GM12878 (cell line): ENCODE measurements at regions not wholly inside any gene's neighbourhood (a gene's known extent, or its start where the extent isn't known, plus 50 kb on each side); places are given as distances from the start of the nearest gene placed in this dataset.

Experiments
- ATAC-seq: fragments of 200-7000 bp; cut with Tn5 transposase; 3 replicates; pipeline ENCODE4 v1.9.1; 2020; ENCODE audit warnings: mild to moderate bottlenecking, moderate library complexity
- BruUV-seq: library from RNA; stranded (reverse); fragments of 400-500 nt; replicated peaks from 2 replicates; lab custom pipeline; 2021; lab: Mats Ljungman, UMichigan
- CTCF ChIA-PET: fragments of 300-600 bp; sonication (Branson Sonifier 250); formaldehyde crosslinking; extraction: SDS; loops from one replicate; lab custom pipeline; 2021; ENCODE audit warnings: inconsistent platforms; lab: Yijun Ruan, JAX
- POLR2A ChIA-PET: fragments of 350-600 bp; formaldehyde crosslinking; extraction: SDS; loops from one replicate; lab custom pipeline; 2021; ENCODE audit warnings: inconsistent platforms; lab: Charles Lee
- RAD21 ChIA-PET: fragments of 300-600 bp; sonication (Branson Sonifier 250); formaldehyde crosslinking; loops from one replicate; lab custom pipeline; 2023; ENCODE audit warnings: antibody characterized with exemption; ENCODE audit not compliant: unreplicated experiment; lab: Charles Lee
- SMC1A ChIA-PET: fragments of 300-600 bp; sonication (Branson Sonifier 250); formaldehyde crosslinking; loops from one replicate; lab custom pipeline; 2023; ENCODE audit not compliant: unreplicated experiment, uncharacterized antibody; lab: Charles Lee
- DNase-seq: peaks from one replicate; pipeline ENCODE4 v3.0.0-alpha.2; 2011; ENCODE audit warnings: low read depth, low spot score
- FAIRE-seq: peaks from 3 replicates; lab custom pipeline; 2011; peaks lifted over from hg19 to GRCh38; lab: Jason Lieb, UNC
- H2AFZ ChIP-seq: 2 replicates; pipeline ENCODE4 v1.6.0; 2011; ENCODE audit warnings: low read depth, low read length, control low read depth; ENCODE audit not compliant: control insufficient read depth
- H3K27ac ChIP-seq: 2 replicates; pipeline ENCODE4 v1.5.1; 2011; ENCODE audit warnings: control low read depth; ENCODE audit not compliant: control insufficient read depth, insufficient read depth
- H3K27me3 ChIP-seq, 2 experiments: replicated peaks in 1 of 2; 2 replicates each; pipeline versions ENCODE4 v1.6.0 to v1.6.1; 2011; ENCODE audit warnings: low read length in 1 of 2; ENCODE audit not compliant: control insufficient read depth in 2 of 2, insufficient read depth in 2 of 2
- H3K36me3 ChIP-seq, 2 experiments: 2 replicates each; pipeline ENCODE4 v1.5.1; 2011; ENCODE audit warnings: low read length in 1 of 2; ENCODE audit not compliant: control insufficient read depth in 2 of 2, insufficient read depth in 2 of 2
- H3K4me1 ChIP-seq: 2 replicates; pipeline ENCODE4 v1.6.1; 2011; ENCODE audit warnings: mild to moderate bottlenecking, low read length, moderate library complexity, mixed read lengths; ENCODE audit not compliant: control insufficient read depth, insufficient read depth
- H3K4me2 ChIP-seq: 2 replicates; pipeline ENCODE4 v1.6.0; 2011; ENCODE audit warnings: control low read depth; ENCODE audit not compliant: control insufficient read depth, insufficient read depth
- H3K4me3 ChIP-seq: fragments of 200-600 bp; sonication (generic); 2 replicates; pipeline ENCODE4 v1.5.1; 2016
- H3K79me2 ChIP-seq: 2 replicates; pipeline ENCODE4 v1.6.0; 2011; ENCODE audit warnings: low read length; ENCODE audit not compliant: control insufficient read depth, insufficient read depth
- H3K9ac ChIP-seq: 2 replicates; pipeline ENCODE4 v1.8.0; 2011; ENCODE audit warnings: low read length, control low read depth, mixed read lengths; ENCODE audit not compliant: control insufficient read depth, insufficient read depth
- H3K9me3 ChIP-seq: replicated peaks from 3 replicates; pipeline ENCODE4 v1.5.1; 2011; ENCODE audit warnings: mild to moderate bottlenecking, low read length; ENCODE audit not compliant: control insufficient read depth, insufficient read depth
- H4K20me1 ChIP-seq: 2 replicates; pipeline ENCODE4 v1.6.0; 2011; ENCODE audit not compliant: control insufficient read depth, insufficient read depth
- JUNB ChIP-seq: IDR thresholded peaks from 2 replicates; pipeline ENCODE4 v1.6.1; 2016; ENCODE audit warnings: antibody characterized with exemption, mild to moderate bottlenecking
- POU2F2 ChIP-seq: IDR thresholded peaks from 3 replicates; pipeline ENCODE4 v1.6.1; 2011; ENCODE audit warnings: low read depth, mild to moderate bottlenecking, low read length, borderline replicate concordance
- SPI1 ChIP-seq: IDR thresholded peaks from 2 replicates; pipeline ENCODE4 v1.6.1; 2011; ENCODE audit warnings: low read depth, mild to moderate bottlenecking, low read length, moderate library complexity, borderline replicate concordance; ENCODE audit not compliant: insufficient read depth
- ZNF384 ChIP-seq: IDR thresholded peaks from 2 replicates; pipeline ENCODE4 v1.6.1; 2012; ENCODE audit warnings: low read depth, mild to moderate bottlenecking, low read length, improper control_type of control experiment, borderline replicate concordance
- ZNF687 ChIP-seq: fragments of 450-650 bp; IDR thresholded peaks from 2 replicates; pipeline ENCODE4 v1.6.1; 2017; ENCODE audit warnings: mild to moderate bottlenecking, moderate library complexity
- WGBS: methylation state at CpG from one replicate; pipeline ENCODE4 v1.1.6; 2016; ENCODE audit warnings: low lambda C conversion rate; ENCODE audit not compliant: insufficient replicate concordance, insufficient coverage; ENCODE audit errors: missing lambda C conversion rate; 5-methylcytosine and 5-hydroxymethylcytosine counted together
- in situ Hi-C: fragments of 300-500 bp; cut with MboI; formaldehyde crosslinking; loops from 9 replicates; pipeline ENCODE4 v1.14.3; 2018; ENCODE audit warnings: mixed read lengths
- intact Hi-C: fragments of 100-400 bp; cut with micrococcal nuclease; formaldehyde crosslinking; loops from one replicate; pipeline ENCODE4 v1.14.2; 2022; ENCODE audit not compliant: unreplicated experiment
- TF ChIP-seq, protein P1 (sequence below): fragments of 450-650 bp; formaldehyde crosslinking; IDR thresholded peaks from 2 replicates; pipeline ENCODE4 v1.5.0; 2022; ENCODE audit warnings: mild to moderate bottlenecking, missing genetic modification characterization

DNA sequence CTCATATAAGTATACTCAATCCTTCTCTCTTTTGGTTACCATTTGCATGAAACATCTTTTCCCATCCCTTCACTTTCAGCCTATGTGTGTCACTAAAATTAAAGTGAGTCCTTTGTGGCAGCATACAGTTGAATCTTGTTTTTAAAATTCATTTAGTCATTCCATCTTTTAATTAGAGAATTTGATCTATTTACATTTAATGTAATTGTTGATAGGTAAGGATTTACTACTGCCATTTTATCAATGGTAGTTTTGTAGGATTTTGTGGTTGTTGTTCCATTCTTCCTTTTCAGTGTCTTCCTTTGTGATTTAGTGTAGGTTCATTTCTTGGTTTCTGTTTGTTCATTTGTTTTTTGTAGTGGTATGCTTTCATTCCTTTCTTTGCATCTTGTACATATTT lies 191.9 kb upstream of the CTNNB1 start (continued):
- TF ChIP-seq, protein P1, sequence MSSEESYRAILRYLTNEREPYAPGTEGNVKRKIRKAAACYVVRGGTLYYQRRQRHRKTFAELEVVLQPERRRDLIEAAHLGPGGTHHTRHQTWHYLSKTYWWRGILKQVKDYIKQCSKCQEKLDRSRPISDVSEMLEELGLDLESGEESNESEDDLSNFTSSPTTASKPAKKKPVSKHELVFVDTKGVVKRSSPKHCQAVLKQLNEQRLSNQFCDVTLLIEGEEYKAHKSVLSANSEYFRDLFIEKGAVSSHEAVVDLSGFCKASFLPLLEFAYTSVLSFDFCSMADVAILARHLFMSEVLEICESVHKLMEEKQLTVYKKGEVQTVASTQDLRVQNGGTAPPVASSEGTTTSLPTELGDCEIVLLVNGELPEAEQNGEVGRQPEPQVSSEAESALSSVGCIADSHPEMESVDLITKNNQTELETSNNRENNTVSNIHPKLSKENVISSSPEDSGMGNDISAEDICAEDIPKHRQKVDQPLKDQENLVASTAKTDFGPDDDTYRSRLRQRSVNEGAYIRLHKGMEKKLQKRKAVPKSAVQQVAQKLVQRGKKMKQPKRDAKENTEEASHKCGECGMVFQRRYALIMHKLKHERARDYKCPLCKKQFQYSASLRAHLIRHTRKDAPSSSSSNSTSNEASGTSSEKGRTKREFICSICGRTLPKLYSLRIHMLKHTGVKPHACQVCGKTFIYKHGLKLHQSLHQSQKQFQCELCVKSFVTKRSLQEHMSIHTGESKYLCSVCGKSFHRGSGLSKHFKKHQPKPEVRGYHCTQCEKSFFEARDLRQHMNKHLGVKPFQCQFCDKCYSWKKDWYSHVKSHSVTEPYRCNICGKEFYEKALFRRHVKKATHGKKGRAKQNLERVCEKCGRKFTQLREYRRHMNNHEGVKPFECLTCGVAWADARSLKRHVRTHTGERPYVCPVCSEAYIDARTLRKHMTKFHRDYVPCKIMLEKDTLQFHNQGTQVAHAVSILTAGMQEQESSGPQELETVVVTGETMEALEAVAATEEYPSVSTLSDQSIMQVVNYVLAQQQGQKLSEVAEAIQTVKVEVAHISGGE (CRISPR knock-in tag): no peak
- TF ChIP-seq ZNF687: no peak
- TF ChIP-seq, all 136 proteins: peak for 0

DNA sequence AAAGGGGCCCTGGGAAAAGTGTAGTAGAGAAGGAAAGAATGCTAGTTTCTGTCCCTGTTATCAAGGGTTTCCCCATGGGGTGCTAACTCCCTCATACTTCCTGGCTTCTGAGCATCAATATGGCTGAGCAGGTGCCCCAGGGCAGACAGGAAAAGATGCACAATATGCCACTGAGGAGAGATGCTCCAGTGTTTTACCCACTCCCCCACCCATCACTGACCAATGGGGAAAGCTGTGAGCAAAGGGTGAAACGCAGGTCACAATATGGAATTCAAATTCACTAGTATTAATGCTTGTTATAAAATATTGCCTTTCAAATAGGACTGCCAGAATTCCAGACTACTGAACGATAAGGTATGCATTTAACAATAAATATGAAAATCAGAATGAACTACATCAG lies 187.5 kb upstream of the CTNNB1 start:
- Histone ChIP-seq H3K4me2 (no peak overlapping the region), H3K79me2 (no peaks in the 10 kb centered on the region), H2AFZ (no peak overlapping the region), H3K27me3 (no peaks in the 10 kb centered on the region), H3K36me3 (no peaks in the 10 kb centered on the region), H4K20me1 (no peaks in the 10 kb centered on the region), H3K4me3 (no peak overlapping the region), H3K27ac (no peak overlapping the region), H3K4me1 (no peaks in the 10 kb centered on the region), H3K9ac (no peak overlapping the region), H3K9me3 (no peaks in the 10 kb centered on the region; the same call in 2 of the 3 replicates)
- no peak for DNase-seq
- no peak for TF ChIP-seq POU2F2
- TF ChIP-seq ZNF384: no peak
- TF ChIP-seq SPI1: no peak
- no peak for TF ChIP-seq JUNB
- CTCF ChIA-PET: no interaction called here
- RAD21 ChIA-PET: no interaction called here
- WGBS: 0% methylated on average over 2 of the region's 2 CpGs
- intact Hi-C loops (no loop called here), in situ Hi-C loops (no loop called here)
- POLR2A ChIA-PET: no interaction called here
- BruUV-seq: no TSS peak
- ATAC-seq: no peak
- SMC1A ChIA-PET: no interaction called here
- FAIRE-seq: no peak
